NCI-H187 treated with DMSO at 0.1 percent for 48 hours (cell line): ENCODE measurements at regions not wholly inside any gene's neighbourhood (a gene's known extent, or its start where the extent isn't known, plus 50 kb on each side); places are given as distances from the start of the nearest gene placed in this dataset.

Experiments used
- DNase-seq: peaks from one replicate; lab custom pipeline; 2025; lab: John Stamatoyannopoulos, UW

GRCh38 chr5:73228052-73228451, 55.1 kb downstream of the TMEM174 start:
- no peak for DNase-seq
